ENCODE measurements at regions not wholly inside any gene's neighbourhood (a gene's known extent, or its start where the extent isn't known, plus 50 kb on each side); places are given as distances from the start of the nearest gene placed in this dataset.

DNA sequence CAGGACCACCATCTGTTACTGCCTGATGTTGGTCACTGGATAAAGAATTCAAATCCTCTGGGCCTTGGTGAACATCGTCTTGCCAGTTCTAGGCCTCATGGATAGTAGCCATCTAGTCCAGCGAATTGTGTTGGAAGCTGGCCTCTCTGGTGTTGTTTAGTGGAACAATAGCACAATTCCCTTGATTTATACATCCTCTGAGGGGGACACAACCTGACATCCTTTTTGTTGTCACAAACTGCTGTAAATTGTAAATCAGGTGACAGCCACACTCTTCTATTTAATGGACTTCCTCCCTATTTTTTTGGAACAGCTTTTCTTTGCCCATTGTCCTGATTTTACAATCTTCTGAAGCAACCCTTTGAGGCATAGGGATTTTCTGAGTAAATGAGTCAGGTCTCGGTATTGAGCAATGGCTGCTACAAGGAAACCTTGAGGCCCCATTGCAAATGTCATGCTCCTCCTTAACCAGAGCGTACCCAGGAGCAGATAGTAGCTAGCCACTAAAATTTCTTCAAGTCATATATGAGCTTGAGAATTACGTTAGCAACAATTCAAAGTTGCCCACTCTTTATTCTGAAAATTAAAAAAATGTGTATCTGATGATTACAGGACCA lies 263.3 kb downstream of the COG6 start:
- no peak for TF ChIP-seq EZH2phosphoT487 (IDR thresholded peaks at IDR 0.05; ENCODE audit: borderline replicate concordance, low read length)
- TF ChIP-seq, protein P1, sequence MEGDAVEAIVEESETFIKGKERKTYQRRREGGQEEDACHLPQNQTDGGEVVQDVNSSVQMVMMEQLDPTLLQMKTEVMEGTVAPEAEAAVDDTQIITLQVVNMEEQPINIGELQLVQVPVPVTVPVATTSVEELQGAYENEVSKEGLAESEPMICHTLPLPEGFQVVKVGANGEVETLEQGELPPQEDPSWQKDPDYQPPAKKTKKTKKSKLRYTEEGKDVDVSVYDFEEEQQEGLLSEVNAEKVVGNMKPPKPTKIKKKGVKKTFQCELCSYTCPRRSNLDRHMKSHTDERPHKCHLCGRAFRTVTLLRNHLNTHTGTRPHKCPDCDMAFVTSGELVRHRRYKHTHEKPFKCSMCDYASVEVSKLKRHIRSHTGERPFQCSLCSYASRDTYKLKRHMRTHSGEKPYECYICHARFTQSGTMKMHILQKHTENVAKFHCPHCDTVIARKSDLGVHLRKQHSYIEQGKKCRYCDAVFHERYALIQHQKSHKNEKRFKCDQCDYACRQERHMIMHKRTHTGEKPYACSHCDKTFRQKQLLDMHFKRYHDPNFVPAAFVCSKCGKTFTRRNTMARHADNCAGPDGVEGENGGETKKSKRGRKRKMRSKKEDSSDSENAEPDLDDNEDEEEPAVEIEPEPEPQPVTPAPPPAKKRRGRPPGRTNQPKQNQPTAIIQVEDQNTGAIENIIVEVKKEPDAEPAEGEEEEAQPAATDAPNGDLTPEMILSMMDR (IDR thresholded peaks at IDR 0.05; ENCODE audit: low read depth, low read length, poor library complexity, severe bottlenecking): no peak
